Activated T-helper 17 cell treated with anti-CD3 and anti-CD28 coated beads, Interleukin-2, amount 50 U/mL, for 72 hours (primary cell): ENCODE measurements at regions not wholly inside any gene's neighbourhood (a gene's known extent, or its start where the extent isn't known, plus 50 kb on each side); places are given as distances from the start of the nearest gene placed in this dataset.

Experiments
- ATAC-seq: fragments of 150-1000 bp; cut with Tn5 transposase; replicated peaks from 2 replicates; pipeline ENCODE4 v1.10.0; 2021; ENCODE audit warnings: mild to moderate bottlenecking, moderate library complexity
- H3K27ac Mint-ChIP-seq: one replicate; pipeline ENCODE4 v1.8.0; 2022; ENCODE audit warnings: mixed read lengths
- H3K27me3 Mint-ChIP-seq: one replicate; pipeline ENCODE4 v1.8.0; 2022; ENCODE audit warnings: mixed read lengths
- H3K36me3 Mint-ChIP-seq: one replicate; pipeline ENCODE4 v1.8.0; 2022; ENCODE audit warnings: low read depth, mild to moderate bottlenecking, mixed read lengths
- H3K4me1 Mint-ChIP-seq: one replicate; pipeline ENCODE4 v1.8.0; 2022; ENCODE audit warnings: mixed read lengths
- H3K4me3 Mint-ChIP-seq: one replicate; pipeline ENCODE4 v1.8.0; 2022; ENCODE audit warnings: mild to moderate bottlenecking, mixed read lengths
- H3K9me3 Mint-ChIP-seq: one replicate; pipeline ENCODE4 v1.8.0; 2022; ENCODE audit warnings: mixed read lengths

DNA sequence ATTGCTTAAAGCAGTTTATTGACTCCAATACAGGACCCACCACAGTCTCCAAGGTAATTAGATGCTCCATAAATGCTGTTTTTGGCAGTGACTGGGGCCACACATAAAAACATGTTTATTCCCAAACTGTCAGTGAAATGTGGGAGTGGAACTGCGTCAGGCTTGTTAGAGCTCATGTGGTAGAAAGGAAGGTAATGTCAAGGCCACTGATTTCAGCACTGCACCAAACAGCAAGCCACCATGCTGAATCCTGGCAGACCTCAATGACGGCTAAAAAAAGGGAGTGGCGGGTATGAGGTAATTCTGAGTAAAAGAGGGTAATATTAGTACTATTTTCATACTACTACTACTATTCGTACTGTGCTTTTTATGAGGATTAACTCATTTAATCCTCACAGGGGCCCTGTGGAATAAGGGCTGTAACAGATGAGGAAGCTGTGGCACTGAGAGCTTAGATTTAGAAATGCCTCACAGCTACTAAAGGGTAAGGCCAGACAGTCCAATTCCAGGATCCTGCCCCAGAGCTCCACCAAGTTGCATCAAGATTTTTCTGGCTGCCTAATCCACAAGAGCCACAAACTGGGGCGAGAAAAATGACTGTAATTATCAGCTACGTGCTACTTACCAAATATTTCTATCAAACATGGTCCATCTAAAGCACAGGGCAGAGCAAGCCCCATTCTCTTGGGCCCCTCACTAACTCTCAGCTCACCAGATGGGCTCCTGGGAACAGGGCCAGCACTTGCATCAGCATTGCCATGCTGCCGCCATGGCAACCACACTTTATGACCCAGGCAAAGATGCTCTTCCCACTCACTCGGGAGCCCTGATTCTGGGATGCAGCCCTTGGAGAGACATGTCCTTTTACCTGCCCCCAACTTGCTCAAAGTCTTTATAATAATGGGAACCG, 83.6 kb upstream of the SPATA12 start:
- Mint-ChIP-seq H3K4me3 (no peak overlapping the region), H3K9me3 (no peaks in the 10 kb centered on the region), H3K4me1 (peaks cover 12% of the 10 kb centered on the region), H3K27ac (no peak overlapping the region), H3K27me3 (no peaks in the 10 kb centered on the region), H3K36me3 (no peaks in the 10 kb centered on the region)
- ATAC-seq: no peak

DNA sequence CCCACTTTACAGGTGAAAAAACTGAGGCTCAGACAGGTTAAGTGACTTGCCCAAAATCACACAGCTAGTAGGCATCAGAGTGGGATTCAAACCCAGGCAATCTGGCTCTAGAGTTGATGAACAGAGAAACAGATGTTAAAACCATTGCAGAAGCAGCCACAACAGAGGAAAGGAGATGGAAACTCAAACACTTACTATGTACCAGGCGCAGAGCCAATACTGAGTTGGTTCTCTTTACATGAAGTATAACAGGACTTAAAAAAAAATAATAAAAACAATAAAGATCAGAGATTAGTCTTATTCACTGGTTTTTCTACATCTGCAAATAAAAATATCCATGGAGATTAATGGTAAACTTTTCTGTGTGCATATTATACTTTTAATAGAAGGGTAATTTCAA, 84.9 kb upstream of the SPATA12 start:
- Mint-ChIP-seq H3K27ac (no peak overlapping the region), H3K4me3 (no peak overlapping the region)
- no peak for ATAC-seq

DNA sequence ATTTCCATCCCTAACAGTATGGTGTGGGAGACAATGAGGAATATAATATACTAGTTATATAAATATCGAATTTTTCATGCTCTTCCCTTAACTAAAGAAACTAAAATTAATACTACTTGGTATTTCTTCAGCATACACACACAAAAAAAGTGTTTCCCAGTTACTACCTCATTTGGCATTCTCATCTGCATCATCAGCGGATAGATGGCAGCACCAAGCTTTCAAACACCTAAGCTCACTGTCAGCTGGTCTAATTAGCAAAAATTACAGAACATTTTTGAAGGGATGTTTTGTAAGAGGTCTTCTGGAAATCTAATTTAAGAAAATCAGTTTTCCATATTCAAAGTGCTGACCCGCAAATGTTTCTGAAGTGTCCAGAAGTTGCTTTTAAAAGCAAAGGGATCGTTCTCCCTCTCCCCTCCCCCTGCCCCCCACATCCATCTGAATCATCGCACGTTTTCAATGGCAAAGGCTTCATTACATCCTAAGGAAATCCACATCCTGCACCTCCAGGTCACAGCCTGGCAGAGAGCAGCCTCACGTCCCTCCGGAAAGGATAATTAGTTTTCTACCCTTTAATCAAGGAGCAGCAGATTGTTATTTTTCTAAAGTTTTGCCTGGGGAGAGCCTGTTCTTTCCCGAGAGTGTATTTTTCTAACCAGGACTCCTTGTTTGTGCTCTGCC, 86.1 kb upstream of the SPATA12 start:
- Mint-ChIP-seq H3K4me3 (no peak overlapping the region), H3K27ac (no peak overlapping the region), H3K36me3 (no peaks in the 10 kb centered on the region), H3K27me3 (no peaks in the 10 kb centered on the region), H3K9me3 (no peaks in the 10 kb centered on the region), H3K4me1 (peaks cover 5% of the 10 kb centered on the region)
- no peak for ATAC-seq

More for the DNA sequence above, 84.9 kb upstream of the SPATA12 start:
- Mint-ChIP-seq H3K9me3 (no peaks in the 10 kb centered on the region), H3K27me3 (no peaks in the 10 kb centered on the region), H3K36me3 (no peaks in the 10 kb centered on the region), H3K4me1 (peaks cover 7% of the 10 kb centered on the region)

DNA sequence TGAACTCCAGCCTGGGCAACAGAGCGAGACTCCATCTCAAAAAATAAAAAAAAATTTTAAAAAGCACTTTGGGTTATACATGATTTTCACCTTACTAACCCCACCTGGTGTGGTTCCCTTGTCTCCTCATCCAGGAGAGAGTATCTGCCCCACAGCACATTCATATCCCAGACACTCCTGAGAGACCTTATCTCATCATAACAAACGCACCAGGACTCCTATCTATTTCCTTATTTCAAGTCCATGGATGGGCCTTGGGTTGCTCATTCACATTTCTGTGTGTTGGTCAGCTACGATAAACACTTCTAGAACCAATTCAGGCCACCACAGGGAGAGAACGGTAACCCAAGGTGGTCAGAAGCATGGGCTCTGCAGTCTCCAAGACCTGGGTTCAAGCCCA, 88.6 kb upstream of the SPATA12 start:
- ATAC-seq: no peak
- Mint-ChIP-seq H3K4me3 (no peak overlapping the region), H3K36me3 (no peaks in the 10 kb centered on the region), H3K27ac (no peak overlapping the region), H3K4me1 (peaks cover 5% of the 10 kb centered on the region), H3K27me3 (no peaks in the 10 kb centered on the region), H3K9me3 (no peaks in the 10 kb centered on the region)

DNA sequence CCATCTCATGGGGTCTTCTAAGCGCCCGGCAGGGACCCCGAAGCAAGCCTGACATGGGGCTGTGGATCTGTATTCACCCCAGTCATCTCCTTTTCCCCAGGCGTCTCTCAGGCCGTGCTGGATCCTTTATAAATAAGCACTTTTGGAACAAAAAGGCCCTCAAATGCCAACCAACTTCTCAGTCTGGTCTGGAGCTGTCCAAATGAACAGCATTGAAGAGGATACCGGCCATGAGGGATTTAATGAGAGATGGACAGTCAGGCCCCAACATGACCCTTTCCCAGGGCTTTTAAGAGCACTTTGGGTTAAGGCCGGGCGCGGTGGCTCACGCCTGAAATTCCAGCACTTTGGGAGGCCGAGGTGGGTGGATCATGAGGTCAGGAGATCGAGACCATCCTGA, 89.2 kb upstream of the SPATA12 start:
- H3K27me3 Mint-ChIP-seq: no peaks in the 10 kb centered on the region
- no peak overlapping the region for H3K27ac Mint-ChIP-seq
- H3K4me1 Mint-ChIP-seq: peaks cover 5% of the 10 kb centered on the region
- H3K4me3 Mint-ChIP-seq: no peak overlapping the region
- H3K9me3 Mint-ChIP-seq: no peaks in the 10 kb centered on the region
- H3K36me3 Mint-ChIP-seq: no peaks in the 10 kb centered on the region
- no peak for ATAC-seq

DNA sequence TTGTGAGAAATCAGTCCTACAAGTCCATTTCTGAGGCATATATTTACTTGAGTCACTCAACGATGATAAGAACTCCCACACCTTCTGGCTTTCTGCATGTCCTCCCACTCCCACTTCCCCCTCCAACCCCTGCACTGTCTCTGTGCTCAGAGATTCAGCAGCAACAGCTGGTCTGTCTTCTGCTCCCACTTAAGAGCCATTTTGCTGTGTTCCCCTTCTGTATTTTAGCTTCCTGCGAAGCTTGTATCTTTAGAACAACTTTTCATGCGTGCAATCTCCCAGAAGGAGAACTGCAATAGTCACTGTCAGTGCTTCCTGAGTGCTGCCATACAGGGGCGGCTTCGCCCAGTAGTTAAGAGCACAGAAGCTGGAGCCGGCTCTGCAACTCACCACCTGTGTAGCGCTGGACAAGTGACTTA, 90.0 kb upstream of the SPATA12 start:
- no peaks in the 10 kb centered on the region for H3K9me3 Mint-ChIP-seq
- H3K4me3 Mint-ChIP-seq: no peak overlapping the region
- H3K27ac Mint-ChIP-seq: no peak overlapping the region
- H3K27me3 Mint-ChIP-seq: no peaks in the 10 kb centered on the region
- H3K36me3 Mint-ChIP-seq: no peaks in the 10 kb centered on the region
- ATAC-seq: no peak
- peaks cover 5% of the 10 kb centered on the region for H3K4me1 Mint-ChIP-seq

DNA sequence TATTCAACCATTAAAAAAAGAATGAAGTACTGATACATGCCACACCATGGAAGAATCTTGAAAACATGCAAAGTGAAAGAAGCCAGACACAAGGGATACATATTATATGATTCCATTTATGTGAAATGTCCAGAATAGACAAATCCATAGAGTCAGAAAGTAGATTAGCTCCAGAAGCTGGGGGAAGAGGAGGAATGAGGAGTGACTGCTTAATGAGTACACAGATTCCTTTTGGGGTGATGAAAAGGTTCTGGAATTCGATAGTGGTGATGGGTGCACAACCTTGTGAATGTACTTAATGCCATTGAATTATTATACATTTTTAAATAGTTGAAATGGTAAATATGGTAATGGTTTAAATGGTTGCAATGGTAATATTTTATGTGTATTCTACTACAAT, 90.6 kb upstream of the SPATA12 start:
- H3K27ac Mint-ChIP-seq: no peak overlapping the region
- H3K27me3 Mint-ChIP-seq: no peaks in the 10 kb centered on the region
- no peak for ATAC-seq
- H3K36me3 Mint-ChIP-seq: no peaks in the 10 kb centered on the region
- H3K9me3 Mint-ChIP-seq: no peaks in the 10 kb centered on the region
- H3K4me1 Mint-ChIP-seq: peaks cover 5% of the 10 kb centered on the region
- no peak overlapping the region for H3K4me3 Mint-ChIP-seq

DNA sequence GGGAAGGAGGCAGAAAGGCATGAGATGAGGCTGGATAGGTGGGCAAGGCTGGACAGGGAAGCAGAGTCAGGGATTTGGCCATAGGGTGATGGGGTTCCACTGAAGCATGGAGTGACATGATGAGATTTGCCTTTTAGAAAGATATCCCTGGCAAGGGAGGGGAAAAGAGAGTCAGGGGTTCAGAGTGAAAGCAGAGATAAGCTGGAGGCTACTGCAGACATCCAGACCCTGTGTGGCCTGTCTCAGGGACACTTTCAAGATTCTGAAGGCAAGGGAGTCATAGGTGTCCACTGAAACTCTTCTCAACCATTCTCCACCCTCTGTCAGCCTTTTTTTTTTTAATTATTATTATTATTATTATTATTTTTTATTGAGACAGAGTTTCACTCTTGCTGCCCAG, 94.0 kb upstream of the SPATA12 start:
- H3K27ac Mint-ChIP-seq: no peak overlapping the region
- H3K27me3 Mint-ChIP-seq: no peaks in the 10 kb centered on the region
- peaks cover 5% of the 10 kb centered on the region for H3K4me1 Mint-ChIP-seq
- no peaks in the 10 kb centered on the region for H3K36me3 Mint-ChIP-seq
- ATAC-seq: no peak
- H3K9me3 Mint-ChIP-seq: peaks cover 3% of the 10 kb centered on the region
- H3K4me3 Mint-ChIP-seq: no peak overlapping the region

DNA sequence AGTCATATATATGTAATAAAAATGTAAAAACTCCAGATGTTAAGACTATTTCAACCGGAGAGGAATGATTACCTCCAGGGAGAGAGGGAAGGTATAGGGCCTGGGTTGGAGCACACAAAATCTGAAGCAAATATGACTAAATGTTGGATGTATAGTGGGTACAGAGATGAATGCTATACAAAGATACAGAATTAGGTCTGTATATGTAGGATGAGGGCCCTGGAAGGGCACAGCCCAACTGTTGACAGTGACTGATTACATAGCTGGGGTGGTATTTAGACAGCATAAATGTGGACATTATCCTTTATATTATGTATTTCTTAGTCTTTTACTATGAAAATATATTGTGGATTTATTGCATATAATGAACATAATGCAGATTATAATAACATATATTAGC, 94.4 kb upstream of the SPATA12 start:
- H3K9me3 Mint-ChIP-seq: peaks cover 3% of the 10 kb centered on the region
- H3K27ac Mint-ChIP-seq: no peak overlapping the region
- H3K4me1 Mint-ChIP-seq: peaks cover 5% of the 10 kb centered on the region
- H3K27me3 Mint-ChIP-seq: no peaks in the 10 kb centered on the region
- no peak for ATAC-seq
- H3K4me3 Mint-ChIP-seq: no peak overlapping the region
- H3K36me3 Mint-ChIP-seq: no peaks in the 10 kb centered on the region

DNA sequence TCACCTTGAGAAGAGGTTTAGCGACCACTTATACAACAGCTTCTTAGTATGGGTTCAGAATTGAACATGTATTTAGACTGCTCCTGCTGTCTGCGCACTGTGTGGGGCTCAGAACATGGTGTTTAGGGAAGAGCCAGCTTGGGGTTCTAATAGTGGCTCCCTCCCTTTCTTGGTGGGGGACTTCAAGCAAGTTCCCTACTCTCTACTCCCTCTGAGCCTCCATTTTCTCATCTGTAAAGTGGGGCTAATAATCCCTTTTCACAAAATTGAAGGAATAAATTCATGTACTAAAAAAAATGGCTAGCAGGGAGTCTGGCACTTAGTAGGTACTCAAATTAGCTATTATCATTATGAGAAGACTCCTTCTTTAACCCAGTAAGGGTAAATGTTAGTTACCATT, 97.5 kb upstream of the SPATA12 start:
- H3K27me3 Mint-ChIP-seq: no peaks in the 10 kb centered on the region
- ATAC-seq: no peak
- H3K27ac Mint-ChIP-seq: no peak overlapping the region
- H3K4me1 Mint-ChIP-seq: peaks cover 14% of the 10 kb centered on the region
- peaks cover 3% of the 10 kb centered on the region for H3K9me3 Mint-ChIP-seq
- no peaks in the 10 kb centered on the region for H3K36me3 Mint-ChIP-seq
- H3K4me3 Mint-ChIP-seq: no peak overlapping the region

DNA sequence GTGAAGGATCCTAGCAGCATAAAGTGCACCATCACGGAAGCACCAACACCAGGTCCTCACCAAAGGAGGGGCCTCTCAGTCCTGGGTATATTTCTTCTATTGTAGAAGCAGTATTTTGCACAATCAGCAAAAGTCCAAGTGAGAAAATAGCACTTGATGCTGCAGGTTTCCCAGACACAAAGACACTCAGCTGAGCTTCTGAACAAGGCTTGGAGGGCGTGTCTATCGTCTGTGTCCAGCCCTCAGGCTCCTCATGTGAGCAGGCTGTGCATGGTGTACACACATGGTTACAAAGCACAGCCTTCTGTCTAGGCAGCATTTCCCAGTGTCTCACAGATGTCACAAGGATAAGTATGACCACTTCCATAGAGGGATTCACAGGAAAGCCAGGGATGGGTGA, 98.3 kb upstream of the SPATA12 start:
- no peak overlapping the region for H3K4me3 Mint-ChIP-seq
- no peak for ATAC-seq
- no peaks in the 10 kb centered on the region for H3K36me3 Mint-ChIP-seq
- peaks cover 3% of the 10 kb centered on the region for H3K9me3 Mint-ChIP-seq
- H3K27me3 Mint-ChIP-seq: no peaks in the 10 kb centered on the region
- no peak overlapping the region for H3K27ac Mint-ChIP-seq
- peaks cover 14% of the 10 kb centered on the region for H3K4me1 Mint-ChIP-seq

DNA sequence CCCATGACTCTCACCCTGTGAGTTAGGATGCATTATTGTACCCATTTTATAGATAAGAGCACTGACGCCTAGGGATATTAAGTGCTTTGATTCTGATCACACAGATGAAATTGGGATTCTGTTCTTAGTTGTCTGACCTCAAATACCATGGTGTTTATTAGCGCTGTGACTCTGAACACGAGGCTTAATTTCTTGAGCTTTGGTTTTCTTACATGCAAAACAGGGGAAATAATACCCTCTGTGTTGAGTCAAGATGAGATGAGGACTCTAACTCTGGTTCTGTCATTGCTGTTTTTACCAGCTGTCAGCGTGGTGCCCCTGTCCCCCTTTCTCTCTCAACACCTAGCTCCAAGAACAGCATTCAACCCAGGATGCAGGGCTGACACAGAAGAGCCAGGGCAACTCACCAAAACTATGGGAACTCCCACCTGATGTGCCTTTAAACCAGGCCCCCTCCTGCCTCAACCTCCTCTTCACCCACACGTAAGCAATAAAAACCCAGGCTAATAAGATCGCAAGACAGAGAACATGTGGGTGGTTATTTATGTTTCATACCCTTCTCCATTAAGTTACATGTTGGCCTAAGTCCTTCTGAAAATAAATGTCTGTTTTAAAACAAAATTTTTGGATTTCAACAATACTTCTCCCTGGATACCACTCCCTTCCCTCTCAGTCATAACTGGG, 100.1 kb upstream of the SPATA12 start:
- peak; percentile 93 for ATAC-seq
- Mint-ChIP-seq H3K27me3 (no peaks in the 10 kb centered on the region), H3K27ac (peak overlapping the region; percentile 76), H3K4me1 (peaks cover 14% of the 10 kb centered on the region), H3K36me3 (no peaks in the 10 kb centered on the region), H3K4me3 (peak overlapping the region; percentile 66), H3K9me3 (peaks cover 3% of the 10 kb centered on the region)

DNA sequence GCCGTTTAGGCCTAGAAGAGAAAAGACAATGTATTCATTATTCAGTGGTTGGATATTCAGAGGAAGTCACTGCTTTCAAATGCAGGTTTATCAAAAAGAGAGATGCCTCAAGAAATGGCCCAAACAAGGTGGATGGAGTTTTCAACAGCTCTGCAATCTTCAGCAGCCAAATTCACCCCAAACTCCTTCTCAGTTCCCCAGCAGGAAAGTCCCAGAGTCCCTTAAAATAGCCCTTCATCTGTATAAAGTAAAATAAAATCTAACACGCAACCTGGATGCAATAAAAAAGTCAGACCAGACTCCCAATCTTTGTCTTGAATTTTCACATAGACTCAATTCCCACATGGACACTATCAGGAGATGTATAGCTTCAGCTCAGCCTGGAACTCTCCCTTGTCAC, 101.6 kb upstream of the SPATA12 start:
- Mint-ChIP-seq H3K27me3 (no peaks in the 10 kb centered on the region), H3K36me3 (no peaks in the 10 kb centered on the region), H3K9me3 (no peaks in the 10 kb centered on the region), H3K4me1 (peaks cover 14% of the 10 kb centered on the region), H3K27ac (no peak overlapping the region), H3K4me3 (no peak overlapping the region)
- no peak for ATAC-seq

DNA sequence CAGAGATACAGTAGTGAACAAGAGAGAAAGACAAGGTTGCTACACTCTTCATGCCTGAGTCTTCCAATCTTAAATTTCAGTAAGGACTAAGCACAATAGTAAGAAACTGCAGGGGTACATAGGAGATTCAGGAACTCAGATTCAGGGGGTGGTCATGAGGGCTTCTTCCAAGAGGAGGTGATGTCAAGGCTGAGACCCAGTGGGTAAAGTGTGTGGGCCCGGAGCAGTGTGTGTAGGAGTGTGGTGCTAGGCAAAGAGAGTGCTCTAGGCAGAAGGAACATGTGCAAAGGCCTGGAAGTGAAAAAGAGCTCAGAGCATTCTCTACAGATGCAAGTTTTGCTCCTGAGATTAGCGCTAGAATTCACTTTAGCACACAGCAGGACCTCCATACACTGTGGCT, 102.9 kb upstream of the SPATA12 start:
- Mint-ChIP-seq H3K27ac (no peak overlapping the region), H3K4me1 (peaks cover 14% of the 10 kb centered on the region), H3K27me3 (no peaks in the 10 kb centered on the region), H3K36me3 (no peaks in the 10 kb centered on the region), H3K9me3 (no peaks in the 10 kb centered on the region), H3K4me3 (no peak overlapping the region)
- no peak for ATAC-seq

DNA sequence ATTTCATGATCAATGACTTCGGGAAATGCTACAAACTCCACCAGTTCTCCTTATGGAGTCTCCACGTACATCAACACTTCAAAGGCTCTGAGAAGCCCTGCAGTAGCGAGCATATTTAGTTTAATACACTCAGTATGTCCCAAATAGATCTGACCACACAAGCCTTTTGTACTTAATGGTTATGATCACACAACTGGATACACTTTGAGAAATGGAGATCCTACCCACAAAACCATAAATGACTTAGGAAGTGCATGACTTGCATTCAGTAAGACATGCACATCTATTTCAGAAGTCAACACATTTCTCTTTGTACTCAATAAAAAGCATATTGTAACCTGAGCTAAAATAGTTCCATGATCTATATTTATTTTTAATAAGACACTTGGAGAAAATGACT, 103.6 kb upstream of the SPATA12 start:
- no peak for ATAC-seq
- Mint-ChIP-seq H3K4me3 (no peak overlapping the region), H3K27me3 (no peaks in the 10 kb centered on the region), H3K4me1 (peaks cover 14% of the 10 kb centered on the region), H3K27ac (no peak overlapping the region), H3K9me3 (no peaks in the 10 kb centered on the region), H3K36me3 (no peaks in the 10 kb centered on the region)
